ENCODE measurements at regions not wholly inside any gene's neighbourhood (a gene's known extent, or its start where the extent isn't known, plus 50 kb on each side); places are given as distances from the start of the nearest gene placed in this dataset.

DNA sequence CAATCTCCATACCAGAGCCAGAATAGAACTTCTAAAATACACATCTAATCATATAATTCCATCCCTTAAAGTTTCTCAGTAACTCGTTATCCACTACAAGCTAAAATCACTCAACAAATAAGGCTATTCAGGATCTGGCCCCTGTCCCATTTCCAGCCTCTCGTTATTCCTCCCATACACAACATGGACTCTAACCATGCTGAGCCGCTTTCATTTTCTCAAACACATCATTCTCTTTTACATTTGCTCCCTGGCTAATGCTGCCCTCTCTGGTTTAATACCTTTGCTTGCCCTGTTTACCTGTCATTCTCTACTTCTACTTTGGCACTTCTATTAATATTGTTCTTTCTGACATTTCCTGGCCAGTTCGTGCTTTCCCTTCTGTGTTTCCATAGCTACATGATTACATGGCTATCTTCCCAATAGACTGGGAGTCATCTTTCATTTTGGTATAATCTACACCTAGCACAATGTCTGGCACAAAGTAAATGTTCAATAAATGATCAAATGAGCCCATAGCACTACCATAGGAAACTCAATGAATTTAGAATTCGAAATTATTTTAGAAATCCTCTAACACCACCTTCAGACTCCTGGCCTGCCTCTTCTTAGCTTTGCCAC lies 163.6 kb upstream of the VRK2 start (continued):
- TF ChIP-seq KDM4A (IDR thresholded peaks at IDR 0.05; ENCODE audit: low read depth, low read length, severe bottlenecking) (no peak), YY1 (IDR thresholded peaks at IDR 0.05; ENCODE audit: low read depth, low read length) (no peak)

Measured in H1 (cell line).